SK-N-SH (cell line): ENCODE measurements at regions not wholly inside any gene's neighbourhood (a gene's known extent, or its start where the extent isn't known, plus 50 kb on each side); places are given as distances from the start of the nearest gene placed in this dataset.

Experiments
- CTCF ChIA-PET: fragments of 300-600, 350-600 bp; formaldehyde crosslinking; extraction: SDS; loops from one replicate; lab custom pipeline; 2021; lab: Yijun Ruan, JAX
- POLR2A ChIA-PET: fragments of 350-600 bp; sonication (Branson Sonifier 250); formaldehyde crosslinking; extraction: SDS; loops from one replicate; lab custom pipeline; 2020; ENCODE audit warnings: antibody characterized with exemption, inconsistent platforms; lab: Yijun Ruan, JAX
- DNase-seq: peaks from one replicate; pipeline ENCODE4 v3.0.0; 2012
- H2AFZ ChIP-seq: fragments of 200-600 bp; sonication (generic); 2 replicates; pipeline ENCODE4 v1.8.1; 2016; ENCODE audit warnings: antibody characterized with exemption, mild to moderate bottlenecking, low read depth
- H3F3A ChIP-seq: fragments of 200-600 bp; sonication (generic); replicated peaks from 2 replicates; pipeline ENCODE3; 2016; ENCODE audit warnings: antibody characterized with exemption, mild to moderate bottlenecking; ENCODE audit not compliant: insufficient read depth
- H3K27ac ChIP-seq, 2 experiments: fragments of 200-500 bp in 1 of 2; fragments of 200-600 bp in 1 of 2; sonication (Bioruptor generic) in 1 of 2; sonication (generic), shearing (Covaris generic) in 1 of 2; 2 replicates each; pipeline versions ENCODE4 v1.5.1 to v1.6.1; 2014 to 2016; ENCODE audit warnings: low read depth in 2 of 2, inconsistent platforms in 1 of 2, low read length in 1 of 2, mild to moderate bottlenecking in 1 of 2, mixed read lengths in 1 of 2
- H3K27me3 ChIP-seq: fragments of 200-600 bp; sonication (generic), shearing (Covaris generic); 2 replicates; pipeline ENCODE4 v1.6.1; 2016; ENCODE audit warnings: mixed run types; ENCODE audit not compliant: insufficient read depth
- H3K36me3 ChIP-seq, 2 experiments: fragments of 200-500 bp in 1 of 2; fragments of 200-600 bp in 1 of 2; sonication (Bioruptor generic) in 1 of 2; sonication (generic) in 1 of 2; replicated peaks in 1 of 2; 2 replicates each; pipeline versions ENCODE3 to v1.5.1; 2014 to 2016; ENCODE audit warnings: low read length in 1 of 2, mild to moderate bottlenecking in 1 of 2; ENCODE audit not compliant: insufficient read depth in 2 of 2, control insufficient read depth in 1 of 2
- H3K4me1 ChIP-seq, 2 experiments: fragments of 200-500 bp in 1 of 2; fragments of 200-600 bp in 1 of 2; sonication (Bioruptor generic) in 1 of 2; sonication (generic), shearing (Covaris generic) in 1 of 2; 2 replicates each; pipeline versions ENCODE4 v1.5.1 to v1.6.1; 2014 to 2016; ENCODE audit warnings: low read depth in 1 of 2, low read length in 1 of 2, mixed run types in 1 of 2; ENCODE audit not compliant: insufficient read depth in 2 of 2, control insufficient read depth in 1 of 2
- H3K4me2 ChIP-seq: fragments of 200-600 bp; sonication (generic), shearing (Covaris generic); 2 replicates; pipeline ENCODE4 v1.6.1; 2017; ENCODE audit warnings: mixed run types
- H3K4me3 ChIP-seq, 2 experiments: fragments of 200-500 bp in 1 of 2; fragments of 200-600 bp in 1 of 2; sonication (Bioruptor generic) in 1 of 2; sonication (generic), shearing (Covaris generic) in 1 of 2; 2 replicates each; pipeline versions ENCODE4 v1.5.1 to v1.8.1; 2014 to 2016; ENCODE audit warnings: low read depth in 2 of 2, inconsistent platforms in 1 of 2, low read length in 1 of 2, mild to moderate bottlenecking in 1 of 2, mixed read lengths in 1 of 2, moderate library complexity in 1 of 2
- H3K79me2 ChIP-seq: fragments of 200-600 bp; sonication (generic); 2 replicates; pipeline ENCODE4 v1.8.1; 2017; ENCODE audit warnings: mild to moderate bottlenecking; ENCODE audit not compliant: insufficient read depth
- H3K9ac ChIP-seq: fragments of 200-600 bp; sonication (generic); 2 replicates; pipeline ENCODE4 v1.6.1; 2017; ENCODE audit warnings: mixed run types
- H3K9me2 ChIP-seq: fragments of 200-600 bp; sonication (generic); 2 replicates; pipeline ENCODE4 v1.6.1; 2017; ENCODE audit warnings: mixed run types
- H3K9me3 ChIP-seq: fragments of 200-600 bp; sonication (generic); 2 replicates; pipeline ENCODE4 v1.6.1; 2017; ENCODE audit warnings: mixed run types, mild to moderate bottlenecking, moderate library complexity
- H4K20me1 ChIP-seq: fragments of 200-600 bp; sonication (generic); 2 replicates; pipeline ENCODE4 v1.6.1; 2017; ENCODE audit warnings: mild to moderate bottlenecking, mixed run types; ENCODE audit not compliant: insufficient read depth
- ELF1 ChIP-seq: IDR thresholded peaks from 2 replicates; pipeline ENCODE4 v1.4.0; 2012
- EZH2phosphoT487 ChIP-seq: fragments of 200-600 bp; sonication (generic); IDR thresholded peaks from 2 replicates; pipeline ENCODE4 v1.6.1; 2017; ENCODE audit warnings: low read depth, mixed run types, mild to moderate bottlenecking, antibody characterized with exemption, moderate library complexity, borderline replicate concordance
- FOXJ3 ChIP-seq: sonication (generic); formaldehyde crosslinking; IDR thresholded peaks from 2 replicates; pipeline ENCODE4 v1.5.1; 2020; ENCODE audit warnings: mild to moderate bottlenecking, missing genetic modification reagents
- FOXM1 ChIP-seq: IDR thresholded peaks from 2 replicates; pipeline ENCODE4 v1.4.0; 2012; ENCODE audit warnings: low read depth, mild to moderate bottlenecking
- NRF1 ChIP-seq: IDR thresholded peaks from 2 replicates; pipeline ENCODE4 v1.6.1; 2012; ENCODE audit warnings: low read depth, mild to moderate bottlenecking, low read length
- POLR2AphosphoS5 ChIP-seq: IDR thresholded peaks from 2 replicates; pipeline ENCODE4 v1.6.1; 2012; ENCODE audit warnings: low read depth, low read length
- RFX5 ChIP-seq: IDR thresholded peaks from 2 replicates; pipeline ENCODE4 v1.6.1; 2012; ENCODE audit warnings: mild to moderate bottlenecking, improper control_type of control experiment, low read length
- RXRA ChIP-seq: IDR thresholded peaks from 2 replicates; pipeline ENCODE4 v1.4.0; 2012; ENCODE audit warnings: low read depth, mild to moderate bottlenecking, borderline replicate concordance
- TCF12 ChIP-seq: IDR thresholded peaks from 2 replicates; pipeline ENCODE4 v1.4.0; 2012
- TEAD4 ChIP-seq: IDR thresholded peaks from 2 replicates; pipeline ENCODE4 v1.4.0; 2012; ENCODE audit warnings: mild to moderate bottlenecking, borderline replicate concordance; ENCODE audit not compliant: insufficient read depth
- WGBS: methylation state at CpG from one replicate; pipeline ENCODE4 v1.1.6; 2017; ENCODE audit warnings: low lambda C conversion rate; 5-methylcytosine and 5-hydroxymethylcytosine counted together
- TF ChIP-seq, protein P1 (sequence below): IDR thresholded peaks from 2 replicates; pipeline ENCODE4 v1.6.1; 2012; ENCODE audit warnings: mild to moderate bottlenecking, low read depth, low read length, moderate library complexity
- TF ChIP-seq, protein P2 (sequence below): IDR thresholded peaks from 2 replicates; pipeline ENCODE4 v1.4.0; 2012; ENCODE audit warnings: low read depth, borderline replicate concordance
- TF ChIP-seq, protein P3 (sequence below): IDR thresholded peaks from 2 replicates; pipeline ENCODE4 v1.4.0; 2012; ENCODE audit warnings: low read depth
- TF ChIP-seq, protein P4 (sequence below): fragments of 150-350 bp; IDR thresholded peaks from 2 replicates; pipeline ENCODE4 v1.6.1; 2017; ENCODE audit warnings: antibody characterized with exemption, low read length, low read depth, borderline replicate concordance

- H4K20me1 ChIP-seq, result no peaks in the 10 kb centered on the region
- 47% methylated on average over 2 of the region's 2 CpGs for WGBS
- no peaks in the 10 kb centered on the region for H3K36me3 ChIP-seq
- no peaks in the 10 kb centered on the region for H3K79me2 ChIP-seq
- no peak for DNase-seq
- ChIA-PET CTCF (no interaction called here), POLR2A (no interaction called here)
- H3K9me3 ChIP-seq, result no peaks in the 10 kb centered on the region
- no peaks in the 10 kb centered on the region for H3K4me1 ChIP-seq
- H3K9me2 ChIP-seq, result no peaks in the 10 kb centered on the region
- TF ChIP-seq, protein P1, sequence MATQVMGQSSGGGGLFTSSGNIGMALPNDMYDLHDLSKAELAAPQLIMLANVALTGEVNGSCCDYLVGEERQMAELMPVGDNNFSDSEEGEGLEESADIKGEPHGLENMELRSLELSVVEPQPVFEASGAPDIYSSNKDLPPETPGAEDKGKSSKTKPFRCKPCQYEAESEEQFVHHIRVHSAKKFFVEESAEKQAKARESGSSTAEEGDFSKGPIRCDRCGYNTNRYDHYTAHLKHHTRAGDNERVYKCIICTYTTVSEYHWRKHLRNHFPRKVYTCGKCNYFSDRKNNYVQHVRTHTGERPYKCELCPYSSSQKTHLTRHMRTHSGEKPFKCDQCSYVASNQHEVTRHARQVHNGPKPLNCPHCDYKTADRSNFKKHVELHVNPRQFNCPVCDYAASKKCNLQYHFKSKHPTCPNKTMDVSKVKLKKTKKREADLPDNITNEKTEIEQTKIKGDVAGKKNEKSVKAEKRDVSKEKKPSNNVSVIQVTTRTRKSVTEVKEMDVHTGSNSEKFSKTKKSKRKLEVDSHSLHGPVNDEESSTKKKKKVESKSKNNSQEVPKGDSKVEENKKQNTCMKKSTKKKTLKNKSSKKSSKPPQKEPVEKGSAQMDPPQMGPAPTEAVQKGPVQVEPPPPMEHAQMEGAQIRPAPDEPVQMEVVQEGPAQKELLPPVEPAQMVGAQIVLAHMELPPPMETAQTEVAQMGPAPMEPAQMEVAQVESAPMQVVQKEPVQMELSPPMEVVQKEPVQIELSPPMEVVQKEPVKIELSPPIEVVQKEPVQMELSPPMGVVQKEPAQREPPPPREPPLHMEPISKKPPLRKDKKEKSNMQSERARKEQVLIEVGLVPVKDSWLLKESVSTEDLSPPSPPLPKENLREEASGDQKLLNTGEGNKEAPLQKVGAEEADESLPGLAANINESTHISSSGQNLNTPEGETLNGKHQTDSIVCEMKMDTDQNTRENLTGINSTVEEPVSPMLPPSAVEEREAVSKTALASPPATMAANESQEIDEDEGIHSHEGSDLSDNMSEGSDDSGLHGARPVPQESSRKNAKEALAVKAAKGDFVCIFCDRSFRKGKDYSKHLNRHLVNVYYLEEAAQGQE, result no peak
- TF ChIP-seq FOXJ3 (CRISPR knock-in tag) (no peak), RXRA (no peak)
- no peak overlapping the region for H3K9ac ChIP-seq
- no peak overlapping the region for H3K4me2 ChIP-seq
- H3K27ac ChIP-seq, result no peak overlapping the region
- no peaks in the 10 kb centered on the region for H3F3A ChIP-seq
- no peaks in the 10 kb centered on the region for H3K27me3 ChIP-seq
- no peak overlapping the region for H3K4me3 ChIP-seq
- no peak overlapping the region for H2AFZ ChIP-seq
Observed at GRCh38 chr16:80080287-80080851, 460.4 kb upstream of the DYNLRB2 start.

DNA sequence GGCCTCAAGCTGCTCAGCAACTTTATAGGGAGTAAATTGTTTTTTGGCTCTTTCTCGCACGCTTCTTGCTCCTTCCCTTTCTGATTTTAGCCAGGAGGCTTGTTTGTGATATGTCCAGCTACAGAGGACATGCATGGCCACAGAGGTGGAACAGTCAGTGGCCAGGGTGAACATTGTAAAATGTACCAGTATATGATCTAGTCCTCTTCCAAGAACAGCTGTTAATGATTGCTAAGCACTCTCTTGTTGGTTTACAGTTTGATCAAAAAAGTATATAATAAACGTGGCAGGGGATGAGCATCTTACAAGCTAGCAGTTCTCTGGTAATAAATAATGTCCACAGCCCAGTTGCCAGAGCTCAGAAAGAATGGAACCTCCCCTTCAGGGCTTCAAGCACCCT lies 461.7 kb upstream of the DYNLRB2 start:
- ChIA-PET CTCF (interaction anchor here (1.3 kb wide), 1 partner anchor 82 kb away, joined by 4 read pairs; no protein-coding TSS in a partner anchor), POLR2A (no interaction called here)
- Histone ChIP-seq H3K27me3 (no peaks in the 10 kb centered on the region), H3K27ac (no peak overlapping the region), H3K4me3 (no peak overlapping the region), H3K9me2 (no peaks in the 10 kb centered on the region), H3K4me2 (no peak overlapping the region), H3K9ac (no peak overlapping the region), H2AFZ (no peak overlapping the region), H3K36me3 (no peaks in the 10 kb centered on the region), H4K20me1 (no peaks in the 10 kb centered on the region), H3K79me2 (no peaks in the 10 kb centered on the region), H3K4me1 (no peaks in the 10 kb centered on the region), H3F3A (no peaks in the 10 kb centered on the region), H3K9me3 (no peaks in the 10 kb centered on the region)
- 45% methylated on average over 3 of the region's 3 CpGs for WGBS
- no peak for DNase-seq
- TF ChIP-seq NRF1, result no peak
- TF ChIP-seq POLR2AphosphoS5, result no peak
- no peak for TF ChIP-seq TCF12
- no peak for TF ChIP-seq RXRA
- no peak for TF ChIP-seq RFX5
- no peak for TF ChIP-seq TEAD4

- no peak overlapping the region for H3K27ac ChIP-seq
- H3K9me2 ChIP-seq, result no peaks in the 10 kb centered on the region
- H3K4me2 ChIP-seq, result no peak overlapping the region
- ChIA-PET CTCF (interaction anchor here (0.8 kb wide), 1 partner anchor 11 kb away, joined by 4 read pairs; no protein-coding TSS in a partner anchor), POLR2A (no interaction called here)
- no peaks in the 10 kb centered on the region for H3K4me1 ChIP-seq
- no peak for DNase-seq
- H3F3A ChIP-seq, result no peaks in the 10 kb centered on the region
- WGBS, result 48% methylated on average over 4 of the region's 4 CpGs
- no peak overlapping the region for H3K9ac ChIP-seq
- no peaks in the 10 kb centered on the region for H3K9me3 ChIP-seq
- H3K36me3 ChIP-seq, result no peaks in the 10 kb centered on the region
- H3K79me2 ChIP-seq, result no peaks in the 10 kb centered on the region
- no peaks in the 10 kb centered on the region for H3K27me3 ChIP-seq
- no peak overlapping the region for H2AFZ ChIP-seq
- H4K20me1 ChIP-seq, result no peaks in the 10 kb centered on the region
- H3K4me3 ChIP-seq, result no peak overlapping the region
- TF ChIP-seq RFX5, result no peak
- no peak for TF ChIP-seq EZH2phosphoT487
- TF ChIP-seq FOXM1, result no peak
- TF ChIP-seq, protein P2, sequence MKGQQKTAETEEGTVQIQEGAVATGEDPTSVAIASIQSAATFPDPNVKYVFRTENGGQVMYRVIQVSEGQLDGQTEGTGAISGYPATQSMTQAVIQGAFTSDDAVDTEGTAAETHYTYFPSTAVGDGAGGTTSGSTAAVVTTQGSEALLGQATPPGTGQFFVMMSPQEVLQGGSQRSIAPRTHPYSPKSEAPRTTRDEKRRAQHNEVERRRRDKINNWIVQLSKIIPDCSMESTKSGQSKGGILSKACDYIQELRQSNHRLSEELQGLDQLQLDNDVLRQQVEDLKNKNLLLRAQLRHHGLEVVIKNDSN, result no peak
- TF ChIP-seq, protein P3, sequence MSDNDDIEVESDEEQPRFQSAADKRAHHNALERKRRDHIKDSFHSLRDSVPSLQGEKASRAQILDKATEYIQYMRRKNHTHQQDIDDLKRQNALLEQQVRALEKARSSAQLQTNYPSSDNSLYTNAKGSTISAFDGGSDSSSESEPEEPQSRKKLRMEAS, result no peak
- TF ChIP-seq, protein P4, sequence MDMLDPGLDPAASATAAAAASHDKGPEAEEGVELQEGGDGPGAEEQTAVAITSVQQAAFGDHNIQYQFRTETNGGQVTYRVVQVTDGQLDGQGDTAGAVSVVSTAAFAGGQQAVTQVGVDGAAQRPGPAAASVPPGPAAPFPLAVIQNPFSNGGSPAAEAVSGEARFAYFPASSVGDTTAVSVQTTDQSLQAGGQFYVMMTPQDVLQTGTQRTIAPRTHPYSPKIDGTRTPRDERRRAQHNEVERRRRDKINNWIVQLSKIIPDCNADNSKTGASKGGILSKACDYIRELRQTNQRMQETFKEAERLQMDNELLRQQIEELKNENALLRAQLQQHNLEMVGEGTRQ, result no peak
- TF ChIP-seq ELF1, result no peak
- no peak for TF ChIP-seq FOXJ3 (CRISPR knock-in tag)
- TF ChIP-seq RXRA, result no peak
Observed at GRCh38 chr16:80077696-80078095, 463.1 kb upstream of the DYNLRB2 start.
